HFF-Myc (cell line): ENCODE measurements at regions not wholly inside any gene's neighbourhood (a gene's known extent, or its start where the extent isn't known, plus 50 kb on each side); places are given as distances from the start of the nearest gene placed in this dataset.

ENCODE experiments used
- DNase-seq: peaks from one replicate; pipeline ENCODE4 v3.0.0-alpha.2; 2011; ENCODE audit warnings: low read depth; ENCODE audit errors: extremely low read depth
- H3K4me3 ChIP-seq: replicated peaks from 2 replicates; pipeline ENCODE4 v1.5.1; 2011; ENCODE audit warnings: low read depth, mild to moderate bottlenecking, control low read depth, low read length
- TF ChIP-seq, protein P1 (sequence below): IDR thresholded peaks from 2 replicates; pipeline ENCODE4 v1.5.1; 2012; ENCODE audit warnings: mild to moderate bottlenecking, low read depth, low read length, control low read depth; ENCODE audit errors: missing control alignments

DNA sequence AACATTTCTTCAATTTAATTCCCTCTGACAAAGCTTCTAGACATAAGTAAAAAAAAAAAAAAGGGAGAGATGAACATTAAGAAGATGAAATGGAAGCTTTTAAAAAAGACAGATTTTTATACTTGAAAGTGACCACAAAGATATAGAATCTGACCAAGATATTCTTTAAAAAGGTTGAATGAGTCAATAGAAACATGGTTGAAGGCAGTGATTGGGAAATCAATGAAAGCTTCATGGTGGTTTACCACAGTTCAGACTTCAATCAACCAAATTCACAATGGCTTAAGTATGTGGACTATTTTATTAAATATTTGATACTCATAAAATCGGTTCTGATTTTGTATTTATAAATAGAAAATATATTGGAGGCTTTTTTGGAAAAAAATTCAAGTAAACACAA lies 248.4 kb upstream of the HSF2 start:
- no peak overlapping the region for H3K4me3 ChIP-seq
- TF ChIP-seq, protein P1, sequence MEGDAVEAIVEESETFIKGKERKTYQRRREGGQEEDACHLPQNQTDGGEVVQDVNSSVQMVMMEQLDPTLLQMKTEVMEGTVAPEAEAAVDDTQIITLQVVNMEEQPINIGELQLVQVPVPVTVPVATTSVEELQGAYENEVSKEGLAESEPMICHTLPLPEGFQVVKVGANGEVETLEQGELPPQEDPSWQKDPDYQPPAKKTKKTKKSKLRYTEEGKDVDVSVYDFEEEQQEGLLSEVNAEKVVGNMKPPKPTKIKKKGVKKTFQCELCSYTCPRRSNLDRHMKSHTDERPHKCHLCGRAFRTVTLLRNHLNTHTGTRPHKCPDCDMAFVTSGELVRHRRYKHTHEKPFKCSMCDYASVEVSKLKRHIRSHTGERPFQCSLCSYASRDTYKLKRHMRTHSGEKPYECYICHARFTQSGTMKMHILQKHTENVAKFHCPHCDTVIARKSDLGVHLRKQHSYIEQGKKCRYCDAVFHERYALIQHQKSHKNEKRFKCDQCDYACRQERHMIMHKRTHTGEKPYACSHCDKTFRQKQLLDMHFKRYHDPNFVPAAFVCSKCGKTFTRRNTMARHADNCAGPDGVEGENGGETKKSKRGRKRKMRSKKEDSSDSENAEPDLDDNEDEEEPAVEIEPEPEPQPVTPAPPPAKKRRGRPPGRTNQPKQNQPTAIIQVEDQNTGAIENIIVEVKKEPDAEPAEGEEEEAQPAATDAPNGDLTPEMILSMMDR: no peak
- no peak for DNase-seq

DNA sequence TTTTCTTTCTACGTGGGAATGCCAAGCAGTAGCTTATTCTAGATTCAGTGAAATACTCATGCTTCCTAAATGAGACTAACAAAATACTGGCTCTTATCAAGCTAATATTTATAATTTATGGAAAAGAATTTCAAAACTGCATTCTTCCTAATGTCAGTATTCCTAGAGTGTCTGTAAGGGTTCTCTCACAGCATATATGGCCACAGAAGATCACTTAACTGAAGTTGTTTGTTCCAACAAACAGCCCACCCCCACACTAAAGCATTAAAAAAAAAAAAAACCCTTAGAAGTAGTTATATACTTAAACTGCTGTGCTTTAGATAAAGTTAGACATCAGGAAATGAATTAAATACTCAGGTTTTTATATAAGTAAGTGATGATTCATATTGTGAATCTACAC lies 247.7 kb upstream of the HSF2 start:
- no peak for DNase-seq
- TF ChIP-seq, protein P1: no peak
- H3K4me3 ChIP-seq: no peak overlapping the region

DNA sequence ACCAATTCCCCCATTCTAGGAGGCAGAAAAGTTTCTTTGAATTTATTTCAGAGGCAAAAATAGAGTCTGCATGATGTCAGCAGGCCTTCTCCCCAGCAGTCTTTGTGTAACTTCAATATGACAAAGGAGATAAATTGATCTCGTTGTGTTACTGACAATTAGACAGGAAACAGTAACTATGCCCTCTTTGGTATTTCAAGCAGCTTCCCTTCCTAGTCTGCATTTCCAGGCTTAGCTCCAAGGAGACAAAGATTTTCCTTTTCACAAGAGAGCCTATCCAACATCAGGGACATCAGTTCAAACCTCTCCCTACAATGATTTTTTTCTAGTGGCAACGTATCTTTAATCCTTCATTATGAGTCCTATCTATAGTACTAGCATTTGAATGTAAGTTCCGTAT lies 245.9 kb upstream of the HSF2 start:
- no peak for DNase-seq
- TF ChIP-seq, protein P1: no peak

DNA sequence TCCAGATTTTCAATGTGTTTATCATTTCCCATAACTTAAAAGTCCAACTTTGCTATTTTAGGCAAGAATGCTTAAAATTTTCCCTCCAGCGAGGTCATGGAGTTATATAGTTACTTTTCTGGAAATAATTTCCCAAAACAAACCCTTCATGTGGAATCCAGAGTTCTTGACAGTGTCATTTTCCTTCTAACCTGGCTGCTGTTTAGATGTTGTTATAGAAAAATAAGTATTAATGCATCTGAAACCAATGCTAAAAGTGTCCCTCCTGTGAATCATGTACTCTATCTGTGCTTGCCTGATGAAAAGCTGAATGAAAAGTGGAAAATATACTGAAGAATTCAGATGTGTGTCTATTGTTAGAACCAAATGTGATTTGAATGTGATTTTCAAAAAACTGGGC lies 245.3 kb upstream of the HSF2 start:
- no peak for DNase-seq
- TF ChIP-seq, protein P1: no peak
- no peak overlapping the region for H3K4me3 ChIP-seq

More for the DNA sequence above, 245.9 kb upstream of the HSF2 start:
- H3K4me3 ChIP-seq: no peak overlapping the region

DNA sequence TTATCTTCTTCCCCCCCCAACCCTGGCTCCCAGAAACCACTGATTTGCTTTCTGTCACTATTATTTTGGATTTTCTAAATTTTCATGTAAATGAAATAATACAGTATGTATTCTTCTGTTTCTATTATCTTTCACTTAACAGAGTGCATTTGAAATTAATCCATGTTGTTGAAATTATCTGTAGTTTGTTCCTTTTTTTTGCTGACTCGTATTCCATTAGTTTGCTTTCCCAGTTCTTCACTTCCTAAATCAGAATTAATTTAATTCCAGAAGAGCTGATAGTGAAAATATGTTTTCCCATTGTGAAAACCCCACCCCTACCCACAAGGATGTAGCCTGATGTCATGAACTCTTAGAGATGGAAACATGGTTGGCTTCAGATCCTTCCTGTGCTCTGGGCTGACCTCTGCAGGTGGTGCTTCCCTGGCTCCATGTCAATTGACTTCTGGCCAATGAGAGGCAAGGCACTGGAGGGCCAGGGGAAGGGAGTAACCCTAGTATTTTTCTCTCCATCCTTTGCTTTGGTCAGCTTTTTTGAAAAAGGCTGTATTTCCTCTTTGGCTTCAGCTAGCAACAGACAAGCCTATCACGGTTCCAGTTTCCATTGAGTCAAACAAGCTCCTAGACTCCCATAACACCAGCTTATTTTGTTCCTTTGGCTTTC lies 244.4 kb upstream of the HSF2 start:
- TF ChIP-seq, protein P1: no peak
- H3K4me3 ChIP-seq: no peak overlapping the region
- no peak for DNase-seq

DNA sequence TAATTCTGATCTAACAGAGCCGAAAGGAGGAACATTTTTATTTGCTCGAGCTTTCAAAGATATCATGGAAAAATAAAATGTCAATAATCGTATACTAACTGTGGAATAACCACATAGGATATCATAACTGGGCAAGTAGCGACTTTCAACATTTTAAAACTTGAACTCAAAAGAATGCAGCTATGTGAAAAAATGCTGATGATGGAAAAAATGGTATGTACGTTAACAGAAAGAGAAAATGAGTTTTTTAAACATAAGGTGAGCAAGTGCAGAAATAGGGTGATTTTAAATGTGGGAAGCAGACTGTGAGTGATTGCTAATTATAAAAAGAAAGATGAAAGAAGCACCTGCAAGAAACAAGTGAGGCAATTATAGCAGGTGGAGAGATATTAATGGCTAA lies 238.3 kb upstream of the HSF2 start:
- H3K4me3 ChIP-seq: no peak overlapping the region
- TF ChIP-seq, protein P1: no peak
- no peak for DNase-seq

DNA sequence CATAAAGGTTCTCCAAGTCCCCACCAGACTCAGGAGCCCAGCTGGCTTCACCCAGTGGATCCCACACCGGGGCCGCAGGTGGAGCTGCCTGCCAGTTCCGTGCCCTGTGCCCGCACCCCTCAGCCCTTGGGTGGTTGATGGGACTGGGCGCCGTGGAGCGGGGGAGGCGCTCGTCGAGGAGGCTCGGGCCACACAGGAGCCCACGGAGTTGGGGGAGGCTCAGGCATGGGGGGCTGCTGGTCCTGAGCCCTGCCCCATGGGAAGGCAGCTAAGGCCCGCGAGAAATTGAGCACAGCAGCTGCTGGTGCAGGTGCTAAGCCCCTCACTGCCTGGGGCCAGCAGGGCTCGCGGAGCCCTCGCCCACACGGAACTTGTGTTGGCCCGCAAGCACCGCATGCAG lies 234.4 kb upstream of the HSF2 start:
- H3K4me3 ChIP-seq: no peak overlapping the region
- DNase-seq: no peak
- TF ChIP-seq, protein P1: no peak
